ENCODE measurements at regions not wholly inside any gene's neighbourhood (a gene's known extent, or its start where the extent isn't known, plus 50 kb on each side); places are given as distances from the start of the nearest gene placed in this dataset.

DNA sequence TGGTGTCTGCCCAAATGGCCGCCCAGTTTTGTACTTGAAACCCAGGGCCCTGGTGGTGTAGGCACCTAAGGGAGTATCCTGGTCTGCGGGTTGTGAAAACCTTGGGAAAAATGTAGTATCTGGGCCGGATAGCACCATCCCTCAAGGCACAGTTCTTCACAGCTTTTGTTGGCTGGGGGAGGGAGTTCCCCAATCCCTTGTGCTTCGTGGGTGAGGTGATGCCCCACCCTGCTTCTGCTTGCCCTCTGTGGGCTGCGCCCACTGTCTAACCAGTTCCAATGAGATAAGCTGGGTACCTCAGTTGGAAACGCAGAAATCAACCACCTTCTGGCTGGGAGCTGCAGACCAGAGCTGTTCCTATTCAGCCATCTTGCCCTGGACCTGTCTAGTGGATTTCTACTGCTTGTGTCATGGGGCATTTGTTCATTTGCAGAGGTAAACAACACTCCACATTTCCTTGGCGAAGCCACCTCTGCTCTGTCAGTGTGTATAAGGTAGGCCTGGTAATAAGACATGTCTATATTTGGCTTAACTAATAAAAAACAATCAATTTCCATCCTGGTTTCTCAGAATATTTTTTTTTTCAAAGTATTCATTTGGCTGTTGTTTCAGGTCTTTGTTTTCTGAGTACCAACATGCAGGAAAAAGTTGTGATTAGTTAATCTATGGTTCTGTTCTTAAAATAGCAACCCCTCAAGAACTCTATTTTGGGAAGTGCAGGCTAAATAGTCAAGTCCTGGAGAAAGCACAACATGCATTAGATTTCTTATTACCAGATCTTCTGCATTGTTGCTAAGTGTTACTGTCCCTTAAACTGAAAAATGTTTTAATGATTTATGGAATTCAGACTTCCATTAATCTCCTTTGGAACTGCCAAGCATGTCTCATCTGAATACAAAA lies 304.3 kb downstream of the ZIC1 start:
- no peaks in the 10 kb centered on the region for H3K36me3 ChIP-seq
- H3K4me1 ChIP-seq, result no peaks in the 10 kb centered on the region
- intact Hi-C loops (cut with DNase I), result no loop called here
- H3K4me3 ChIP-seq, result no peak overlapping the region
- H3K27me3 ChIP-seq, result no peaks in the 10 kb centered on the region
- no peak for DNase-seq (ENCODE audit: extremely low spot score in 2 of 2)
- H3K27ac ChIP-seq, result no peak overlapping the region
- no peaks in the 10 kb centered on the region for H3K9me3 ChIP-seq
- TF ChIP-seq, protein P1, sequence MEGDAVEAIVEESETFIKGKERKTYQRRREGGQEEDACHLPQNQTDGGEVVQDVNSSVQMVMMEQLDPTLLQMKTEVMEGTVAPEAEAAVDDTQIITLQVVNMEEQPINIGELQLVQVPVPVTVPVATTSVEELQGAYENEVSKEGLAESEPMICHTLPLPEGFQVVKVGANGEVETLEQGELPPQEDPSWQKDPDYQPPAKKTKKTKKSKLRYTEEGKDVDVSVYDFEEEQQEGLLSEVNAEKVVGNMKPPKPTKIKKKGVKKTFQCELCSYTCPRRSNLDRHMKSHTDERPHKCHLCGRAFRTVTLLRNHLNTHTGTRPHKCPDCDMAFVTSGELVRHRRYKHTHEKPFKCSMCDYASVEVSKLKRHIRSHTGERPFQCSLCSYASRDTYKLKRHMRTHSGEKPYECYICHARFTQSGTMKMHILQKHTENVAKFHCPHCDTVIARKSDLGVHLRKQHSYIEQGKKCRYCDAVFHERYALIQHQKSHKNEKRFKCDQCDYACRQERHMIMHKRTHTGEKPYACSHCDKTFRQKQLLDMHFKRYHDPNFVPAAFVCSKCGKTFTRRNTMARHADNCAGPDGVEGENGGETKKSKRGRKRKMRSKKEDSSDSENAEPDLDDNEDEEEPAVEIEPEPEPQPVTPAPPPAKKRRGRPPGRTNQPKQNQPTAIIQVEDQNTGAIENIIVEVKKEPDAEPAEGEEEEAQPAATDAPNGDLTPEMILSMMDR (IDR thresholded peaks at IDR 0.05), result no peak
- TF ChIP-seq POLR2A (IDR thresholded peaks at IDR 0.05), result no peak
- no peak for TF ChIP-seq POLR2AphosphoS5 (IDR thresholded peaks at IDR 0.05; ENCODE audit: insufficient read depth in 1 of 2, low read depth in 1 of 2)

DNA sequence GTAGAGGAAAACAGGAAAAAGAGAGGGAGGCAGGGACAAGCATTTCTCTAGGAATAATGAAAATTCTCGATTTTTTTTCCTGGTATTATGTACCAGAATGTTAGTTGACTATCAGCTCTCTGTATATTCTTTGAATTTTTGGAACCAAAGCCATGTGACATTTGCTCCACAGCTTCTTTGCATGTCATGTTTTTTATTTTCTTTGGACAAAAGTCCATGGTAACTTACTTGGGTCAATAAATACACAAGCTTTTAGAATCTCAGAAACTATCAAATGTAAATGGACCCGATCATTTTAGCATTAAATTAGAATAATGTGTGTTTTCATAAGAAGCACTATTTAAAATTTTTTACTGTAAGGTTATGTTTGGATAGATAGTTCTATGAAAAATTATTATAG lies 320.5 kb downstream of the ZIC1 start:
- intact Hi-C loops (cut with DNase I), result no loop called here
- H3K4me1 ChIP-seq, result no peaks in the 10 kb centered on the region
- H3K9me3 ChIP-seq, result no peaks in the 10 kb centered on the region
- no peak overlapping the region for H3K4me3 ChIP-seq
- H3K27ac ChIP-seq, result no peak overlapping the region
- H3K36me3 ChIP-seq, result no peaks in the 10 kb centered on the region
- no peak for TF ChIP-seq POLR2AphosphoS5 (IDR thresholded peaks at IDR 0.05; ENCODE audit: insufficient read depth in 1 of 2, low read depth in 1 of 2)
- TF ChIP-seq, protein P1 (IDR thresholded peaks at IDR 0.05), result no peak
- no peak for TF ChIP-seq POLR2A (IDR thresholded peaks at IDR 0.05)
- no peaks in the 10 kb centered on the region for H3K27me3 ChIP-seq
- DNase-seq (ENCODE audit: extremely low spot score in 2 of 2), result no peak

- H3K27ac ChIP-seq, result no peak overlapping the region
- no peak for DNase-seq (ENCODE audit: extremely low spot score in 2 of 2)
- intact Hi-C loops (cut with DNase I), result no loop called here
- TF ChIP-seq, protein P1 (IDR thresholded peaks at IDR 0.05), result no peak
- TF ChIP-seq POLR2AphosphoS5 (IDR thresholded peaks at IDR 0.05; ENCODE audit: insufficient read depth in 1 of 2, low read depth in 1 of 2) (no peak), POLR2A (IDR thresholded peaks at IDR 0.05) (no peak)
- H3K4me1 ChIP-seq, result no peaks in the 10 kb centered on the region
- H3K4me3 ChIP-seq, result no peak overlapping the region
- H3K9me3 ChIP-seq, result no peaks in the 10 kb centered on the region
- H3K36me3 ChIP-seq, result no peaks in the 10 kb centered on the region
- no peaks in the 10 kb centered on the region for H3K27me3 ChIP-seq
Measured at GRCh38 chr3:147730284-147730683, 321.1 kb downstream of the ZIC1 start.

- Histone ChIP-seq H3K4me1 (no peaks in the 10 kb centered on the region), H3K4me3 (no peak overlapping the region), H3K27ac (no peak overlapping the region), H3K36me3 (no peaks in the 10 kb centered on the region), H3K9me3 (no peaks in the 10 kb centered on the region), H3K27me3 (no peaks in the 10 kb centered on the region)
- DNase-seq (ENCODE audit: extremely low spot score in 2 of 2), result no peak
- TF ChIP-seq, protein P1 (IDR thresholded peaks at IDR 0.05), result no peak
- no peak for TF ChIP-seq POLR2AphosphoS5 (IDR thresholded peaks at IDR 0.05; ENCODE audit: insufficient read depth in 1 of 2, low read depth in 1 of 2)
- TF ChIP-seq POLR2A (IDR thresholded peaks at IDR 0.05), result no peak
- intact Hi-C loops (cut with DNase I), result no loop called here
Measured at GRCh38 chr3:147733217-147733616, 324.1 kb downstream of the ZIC1 start.

DNA sequence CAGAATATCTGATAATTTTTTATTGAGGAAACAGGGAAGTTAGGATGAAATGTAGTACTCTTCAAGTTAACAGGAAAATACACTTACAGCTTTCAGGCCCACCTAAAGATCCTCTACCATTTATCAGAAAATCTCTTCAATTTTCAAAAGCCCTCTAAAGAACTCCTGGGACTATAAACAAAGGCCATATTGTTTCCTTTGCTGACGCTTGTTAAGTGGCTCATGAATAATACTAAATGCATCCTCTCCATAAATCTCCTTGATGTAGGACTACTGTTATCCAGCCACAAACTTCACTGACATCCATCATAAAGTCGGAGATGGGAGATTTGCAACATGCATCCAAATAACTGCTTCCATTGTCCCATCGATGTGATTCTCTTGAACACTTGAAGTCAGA lies 326.5 kb downstream of the ZIC1 start:
- TF ChIP-seq, protein P1 (IDR thresholded peaks at IDR 0.05), result no peak
- TF ChIP-seq POLR2AphosphoS5 (IDR thresholded peaks at IDR 0.05; ENCODE audit: insufficient read depth in 1 of 2, low read depth in 1 of 2) (no peak), POLR2A (IDR thresholded peaks at IDR 0.05) (no peak)
- Histone ChIP-seq H3K4me3 (no peak overlapping the region), H3K27me3 (no peaks in the 10 kb centered on the region), H3K4me1 (no peaks in the 10 kb centered on the region), H3K9me3 (no peaks in the 10 kb centered on the region), H3K36me3 (no peaks in the 10 kb centered on the region), H3K27ac (no peak overlapping the region)
- DNase-seq (ENCODE audit: extremely low spot score in 2 of 2), result no peak
- intact Hi-C loops (cut with DNase I), result no loop called here
